WTC11 (cell line): ENCODE measurements at regions not wholly inside any gene's neighbourhood (a gene's known extent, or its start where the extent isn't known, plus 50 kb on each side); places are given as distances from the start of the nearest gene placed in this dataset.

ENCODE experiments used
- ATAC-seq: fragments of 200-7000 bp; cut with Tn5 transposase; 2 replicates; pipeline ENCODE4 v1.10.0; 2021; ENCODE audit warnings: mild to moderate bottlenecking, moderate library complexity
- CTCF ChIA-PET: fragments of 300-600 bp; sonication (Branson Sonifier 250); formaldehyde crosslinking; loops from one replicate; lab custom pipeline; 2021; ENCODE audit warnings: antibody characterized with exemption; lab: Charles Lee
- POLR2A ChIA-PET: fragments of 350-600 bp; sonication (Branson Sonifier 250); formaldehyde crosslinking; loops from one replicate; lab custom pipeline; 2021; ENCODE audit warnings: antibody characterized with exemption; lab: Charles Lee
- DNase-seq: peaks from one replicate; pipeline ENCODE4 v3.0.0; 2021; ENCODE audit warnings: low spot score
- H3K27ac Mint-ChIP-seq: 2 replicates; pipeline ENCODE4 v1.8.0; 2021; ENCODE audit warnings: mixed read lengths
- H3K27me3 Mint-ChIP-seq: 2 replicates; pipeline ENCODE4 v1.8.0; 2021; ENCODE audit warnings: low read depth, mild to moderate bottlenecking, moderate library complexity, mixed read lengths
- H3K36me3 Mint-ChIP-seq: 2 replicates; pipeline ENCODE4 v1.8.0; 2021; ENCODE audit warnings: mixed read lengths
- H3K4me1 Mint-ChIP-seq: 2 replicates; pipeline ENCODE4 v1.8.0; 2022; ENCODE audit warnings: mixed read lengths
- H3K4me3 Mint-ChIP-seq: 2 replicates; pipeline ENCODE4 v1.8.0; 2021; ENCODE audit warnings: mild to moderate bottlenecking, moderate library complexity, mixed read lengths
- H3K9me3 Mint-ChIP-seq: 2 replicates; pipeline ENCODE4 v1.8.0; 2021; ENCODE audit warnings: mixed read lengths
- CREB1 ChIP-seq: sonication (generic); formaldehyde crosslinking; IDR thresholded peaks from 2 replicates; pipeline ENCODE4 v1.8.0; 2023; ENCODE audit warnings: mild to moderate bottlenecking, missing genetic modification reagents
- CREM ChIP-seq: sonication (generic); formaldehyde crosslinking; IDR thresholded peaks from 2 replicates; pipeline ENCODE4 v1.8.1; 2022; ENCODE audit warnings: mild to moderate bottlenecking, missing genetic modification reagents, moderate library complexity
- ESRRA ChIP-seq: sonication (generic); formaldehyde crosslinking; IDR thresholded peaks from 2 replicates; pipeline ENCODE4 v1.8.1; 2022; ENCODE audit warnings: mild to moderate bottlenecking, missing genetic modification reagents, borderline replicate concordance
- FOXK1 ChIP-seq: sonication (generic); formaldehyde crosslinking; IDR thresholded peaks from 2 replicates; pipeline ENCODE4 v1.8.0; 2022; ENCODE audit warnings: mild to moderate bottlenecking, moderate library complexity, missing genetic modification reagents
- JAZF1 ChIP-seq: fragments of 250-450 bp; sonication (Bioruptor Pico); IDR thresholded peaks from 2 replicates; pipeline ENCODE4 v1.9.0; 2021; ENCODE audit warnings: moderate library complexity, mild to moderate bottlenecking, inconsistent platforms
- MXD4 ChIP-seq: fragments of 250-450 bp; sonication (Bioruptor Pico); IDR thresholded peaks from 2 replicates; pipeline ENCODE4 v1.8.0; 2021; ENCODE audit warnings: mild to moderate bottlenecking, moderate library complexity, borderline replicate concordance
- SMAD4 ChIP-seq: sonication (generic); formaldehyde crosslinking; IDR thresholded peaks from 2 replicates; pipeline ENCODE4 v1.8.0; 2022; ENCODE audit warnings: mild to moderate bottlenecking, missing genetic modification reagents
- TEAD4 ChIP-seq: sonication (generic); formaldehyde crosslinking; IDR thresholded peaks from 2 replicates; pipeline ENCODE4 v1.8.0; 2022; ENCODE audit warnings: mild to moderate bottlenecking, missing genetic modification reagents
- ZBTB21 ChIP-seq: sonication (generic); formaldehyde crosslinking; IDR thresholded peaks from 2 replicates; pipeline ENCODE4 v1.8.1; 2023; ENCODE audit warnings: mild to moderate bottlenecking, missing genetic modification reagents, borderline replicate concordance
- ZNF423 ChIP-seq: fragments of 250-450 bp; sonication (Bioruptor Pico); IDR thresholded peaks from 2 replicates; pipeline ENCODE4 v2.1.2; 2022; ENCODE audit warnings: mild to moderate bottlenecking, moderate library complexity
- TF ChIP-seq, protein P1 (sequence below): sonication (generic); formaldehyde crosslinking; IDR thresholded peaks from 2 replicates; pipeline ENCODE4 v1.8.0; 2023; ENCODE audit warnings: missing genetic modification reagents, mild to moderate bottlenecking, borderline replicate concordance
- TF ChIP-seq, protein P2 (sequence below): sonication (generic); formaldehyde crosslinking; IDR thresholded peaks from 2 replicates; pipeline ENCODE4 v1.8.1; 2023; ENCODE audit warnings: mild to moderate bottlenecking, missing genetic modification reagents
- TF ChIP-seq, protein P3 (sequence below): fragments of 250-450 bp; sonication (Bioruptor Pico); IDR thresholded peaks from 2 replicates; pipeline ENCODE4 v1.8.0; 2021; ENCODE audit warnings: mild to moderate bottlenecking
- TF ChIP-seq, protein P4 (sequence below): sonication (generic); formaldehyde crosslinking; IDR thresholded peaks from 2 replicates; pipeline ENCODE4 v1.8.1; 2023; ENCODE audit warnings: mild to moderate bottlenecking, missing genetic modification reagents
- TF ChIP-seq, protein P5 (sequence below): sonication (generic); formaldehyde crosslinking; IDR thresholded peaks from 2 replicates; pipeline ENCODE4 v1.8.0; 2022; ENCODE audit warnings: mild to moderate bottlenecking, missing genetic modification reagents
- TF ChIP-seq, protein P6 (sequence below): fragments of 200-600 bp; IDR thresholded peaks from 2 replicates; pipeline ENCODE4 v1.8.0; 2022; ENCODE audit warnings: antibody characterized with exemption
- TF ChIP-seq, protein P7 (sequence below): sonication (generic); formaldehyde crosslinking; IDR thresholded peaks from 2 replicates; pipeline ENCODE4 v1.8.1; 2023; ENCODE audit warnings: mild to moderate bottlenecking, missing genetic modification reagents, moderate library complexity

DNA sequence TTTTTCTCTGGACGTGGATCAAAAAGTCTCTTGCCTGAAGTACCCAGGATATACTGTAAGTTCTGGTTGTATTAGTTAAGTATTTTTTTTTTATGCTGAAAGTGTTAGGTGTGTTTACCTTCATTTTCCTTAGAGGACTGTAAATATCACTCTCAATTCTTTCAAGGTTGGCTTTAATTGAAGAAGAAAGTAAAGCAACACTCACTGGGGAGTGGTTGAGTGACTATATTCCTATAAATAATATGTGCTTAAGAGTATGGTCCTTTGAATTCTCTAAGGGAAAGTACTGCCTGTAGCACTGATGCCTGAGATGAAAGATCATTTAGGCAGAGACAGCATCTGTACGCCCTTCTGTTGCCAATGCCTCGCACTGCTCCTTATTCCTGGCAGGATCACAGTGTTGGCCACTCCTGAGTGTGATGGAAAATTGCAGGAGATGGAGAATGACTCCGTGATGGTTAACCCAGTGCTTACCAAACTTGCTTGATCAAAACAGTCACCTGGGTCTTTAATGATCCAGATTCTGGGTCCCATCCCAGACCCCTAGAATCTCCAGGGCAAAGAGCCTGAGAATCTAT lies 182.0 kb upstream of the MPDZ start (continued):
- TF ChIP-seq, protein P1, sequence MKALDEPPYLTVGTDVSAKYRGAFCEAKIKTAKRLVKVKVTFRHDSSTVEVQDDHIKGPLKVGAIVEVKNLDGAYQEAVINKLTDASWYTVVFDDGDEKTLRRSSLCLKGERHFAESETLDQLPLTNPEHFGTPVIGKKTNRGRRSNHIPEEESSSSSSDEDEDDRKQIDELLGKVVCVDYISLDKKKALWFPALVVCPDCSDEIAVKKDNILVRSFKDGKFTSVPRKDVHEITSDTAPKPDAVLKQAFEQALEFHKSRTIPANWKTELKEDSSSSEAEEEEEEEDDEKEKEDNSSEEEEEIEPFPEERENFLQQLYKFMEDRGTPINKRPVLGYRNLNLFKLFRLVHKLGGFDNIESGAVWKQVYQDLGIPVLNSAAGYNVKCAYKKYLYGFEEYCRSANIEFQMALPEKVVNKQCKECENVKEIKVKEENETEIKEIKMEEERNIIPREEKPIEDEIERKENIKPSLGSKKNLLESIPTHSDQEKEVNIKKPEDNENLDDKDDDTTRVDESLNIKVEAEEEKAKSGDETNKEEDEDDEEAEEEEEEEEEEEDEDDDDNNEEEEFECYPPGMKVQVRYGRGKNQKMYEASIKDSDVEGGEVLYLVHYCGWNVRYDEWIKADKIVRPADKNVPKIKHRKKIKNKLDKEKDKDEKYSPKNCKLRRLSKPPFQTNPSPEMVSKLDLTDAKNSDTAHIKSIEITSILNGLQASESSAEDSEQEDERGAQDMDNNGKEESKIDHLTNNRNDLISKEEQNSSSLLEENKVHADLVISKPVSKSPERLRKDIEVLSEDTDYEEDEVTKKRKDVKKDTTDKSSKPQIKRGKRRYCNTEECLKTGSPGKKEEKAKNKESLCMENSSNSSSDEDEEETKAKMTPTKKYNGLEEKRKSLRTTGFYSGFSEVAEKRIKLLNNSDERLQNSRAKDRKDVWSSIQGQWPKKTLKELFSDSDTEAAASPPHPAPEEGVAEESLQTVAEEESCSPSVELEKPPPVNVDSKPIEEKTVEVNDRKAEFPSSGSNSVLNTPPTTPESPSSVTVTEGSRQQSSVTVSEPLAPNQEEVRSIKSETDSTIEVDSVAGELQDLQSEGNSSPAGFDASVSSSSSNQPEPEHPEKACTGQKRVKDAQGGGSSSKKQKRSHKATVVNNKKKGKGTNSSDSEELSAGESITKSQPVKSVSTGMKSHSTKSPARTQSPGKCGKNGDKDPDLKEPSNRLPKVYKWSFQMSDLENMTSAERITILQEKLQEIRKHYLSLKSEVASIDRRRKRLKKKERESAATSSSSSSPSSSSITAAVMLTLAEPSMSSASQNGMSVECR (CRISPR knock-in tag): no peak
- TF ChIP-seq, protein P2, sequence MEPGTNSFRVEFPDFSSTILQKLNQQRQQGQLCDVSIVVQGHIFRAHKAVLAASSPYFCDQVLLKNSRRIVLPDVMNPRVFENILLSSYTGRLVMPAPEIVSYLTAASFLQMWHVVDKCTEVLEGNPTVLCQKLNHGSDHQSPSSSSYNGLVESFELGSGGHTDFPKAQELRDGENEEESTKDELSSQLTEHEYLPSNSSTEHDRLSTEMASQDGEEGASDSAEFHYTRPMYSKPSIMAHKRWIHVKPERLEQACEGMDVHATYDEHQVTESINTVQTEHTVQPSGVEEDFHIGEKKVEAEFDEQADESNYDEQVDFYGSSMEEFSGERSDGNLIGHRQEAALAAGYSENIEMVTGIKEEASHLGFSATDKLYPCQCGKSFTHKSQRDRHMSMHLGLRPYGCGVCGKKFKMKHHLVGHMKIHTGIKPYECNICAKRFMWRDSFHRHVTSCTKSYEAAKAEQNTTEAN: no peak
- TF ChIP-seq, all 79 proteins: peak for 0

DNA sequence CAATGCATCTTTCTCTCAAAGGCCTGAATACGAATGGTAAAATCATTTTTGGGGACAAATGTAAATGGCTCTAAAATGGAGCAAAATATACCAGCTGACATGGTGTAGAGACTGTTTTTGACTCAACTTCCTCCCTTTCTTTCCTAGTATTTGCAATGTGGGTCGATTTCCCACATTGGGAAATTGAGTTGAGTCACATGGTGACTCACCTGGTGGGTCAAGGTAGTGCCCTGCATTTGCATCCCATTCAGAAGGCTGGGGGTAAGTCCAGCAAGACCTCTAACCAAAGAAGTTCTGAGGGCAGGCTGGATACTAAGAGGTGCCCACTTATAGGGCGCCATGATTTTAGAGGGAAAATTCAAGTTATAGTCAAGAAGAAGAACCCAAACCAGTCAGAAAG lies 179.6 kb upstream of the MPDZ start:
- Mint-ChIP-seq H3K4me3 (no peak overlapping the region), H3K9me3 (peaks cover 5% of the 10 kb centered on the region)
- TF ChIP-seq FOXK1 (CRISPR knock-in tag): no peak
- TF ChIP-seq, protein P3, sequence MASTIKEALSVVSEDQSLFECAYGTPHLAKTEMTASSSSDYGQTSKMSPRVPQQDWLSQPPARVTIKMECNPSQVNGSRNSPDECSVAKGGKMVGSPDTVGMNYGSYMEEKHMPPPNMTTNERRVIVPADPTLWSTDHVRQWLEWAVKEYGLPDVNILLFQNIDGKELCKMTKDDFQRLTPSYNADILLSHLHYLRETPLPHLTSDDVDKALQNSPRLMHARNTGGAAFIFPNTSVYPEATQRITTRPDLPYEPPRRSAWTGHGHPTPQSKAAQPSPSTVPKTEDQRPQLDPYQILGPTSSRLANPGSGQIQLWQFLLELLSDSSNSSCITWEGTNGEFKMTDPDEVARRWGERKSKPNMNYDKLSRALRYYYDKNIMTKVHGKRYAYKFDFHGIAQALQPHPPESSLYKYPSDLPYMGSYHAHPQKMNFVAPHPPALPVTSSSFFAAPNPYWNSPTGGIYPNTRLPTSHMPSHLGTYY (CRISPR knock-in tag): no peak
- TF ChIP-seq, protein P4, sequence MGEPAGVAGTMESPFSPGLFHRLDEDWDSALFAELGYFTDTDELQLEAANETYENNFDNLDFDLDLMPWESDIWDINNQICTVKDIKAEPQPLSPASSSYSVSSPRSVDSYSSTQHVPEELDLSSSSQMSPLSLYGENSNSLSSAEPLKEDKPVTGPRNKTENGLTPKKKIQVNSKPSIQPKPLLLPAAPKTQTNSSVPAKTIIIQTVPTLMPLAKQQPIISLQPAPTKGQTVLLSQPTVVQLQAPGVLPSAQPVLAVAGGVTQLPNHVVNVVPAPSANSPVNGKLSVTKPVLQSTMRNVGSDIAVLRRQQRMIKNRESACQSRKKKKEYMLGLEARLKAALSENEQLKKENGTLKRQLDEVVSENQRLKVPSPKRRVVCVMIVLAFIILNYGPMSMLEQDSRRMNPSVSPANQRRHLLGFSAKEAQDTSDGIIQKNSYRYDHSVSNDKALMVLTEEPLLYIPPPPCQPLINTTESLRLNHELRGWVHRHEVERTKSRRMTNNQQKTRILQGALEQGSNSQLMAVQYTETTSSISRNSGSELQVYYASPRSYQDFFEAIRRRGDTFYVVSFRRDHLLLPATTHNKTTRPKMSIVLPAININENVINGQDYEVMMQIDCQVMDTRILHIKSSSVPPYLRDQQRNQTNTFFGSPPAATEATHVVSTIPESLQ (CRISPR knock-in tag): no peak
- TF ChIP-seq, protein P5, sequence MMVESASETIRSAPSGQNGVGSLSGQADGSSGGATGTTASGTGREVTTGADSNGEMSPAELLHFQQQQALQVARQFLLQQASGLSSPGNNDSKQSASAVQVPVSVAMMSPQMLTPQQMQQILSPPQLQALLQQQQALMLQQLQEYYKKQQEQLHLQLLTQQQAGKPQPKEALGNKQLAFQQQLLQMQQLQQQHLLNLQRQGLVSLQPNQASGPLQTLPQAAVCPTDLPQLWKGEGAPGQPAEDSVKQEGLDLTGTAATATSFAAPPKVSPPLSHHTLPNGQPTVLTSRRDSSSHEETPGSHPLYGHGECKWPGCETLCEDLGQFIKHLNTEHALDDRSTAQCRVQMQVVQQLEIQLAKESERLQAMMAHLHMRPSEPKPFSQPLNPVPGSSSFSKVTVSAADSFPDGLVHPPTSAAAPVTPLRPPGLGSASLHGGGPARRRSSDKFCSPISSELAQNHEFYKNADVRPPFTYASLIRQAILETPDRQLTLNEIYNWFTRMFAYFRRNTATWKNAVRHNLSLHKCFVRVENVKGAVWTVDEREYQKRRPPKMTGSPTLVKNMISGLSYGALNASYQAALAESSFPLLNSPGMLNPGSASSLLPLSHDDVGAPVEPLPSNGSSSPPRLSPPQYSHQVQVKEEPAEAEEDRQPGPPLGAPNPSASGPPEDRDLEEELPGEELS (CRISPR knock-in tag): no peak
- no peak for TF ChIP-seq SMAD4 (CRISPR knock-in tag)
- TF ChIP-seq JAZF1 (CRISPR knock-in tag): no peak
- no peak for TF ChIP-seq MXD4 (CRISPR knock-in tag)
- TF ChIP-seq ZNF423 (CRISPR knock-in tag): no peak
- TF ChIP-seq, protein P6, sequence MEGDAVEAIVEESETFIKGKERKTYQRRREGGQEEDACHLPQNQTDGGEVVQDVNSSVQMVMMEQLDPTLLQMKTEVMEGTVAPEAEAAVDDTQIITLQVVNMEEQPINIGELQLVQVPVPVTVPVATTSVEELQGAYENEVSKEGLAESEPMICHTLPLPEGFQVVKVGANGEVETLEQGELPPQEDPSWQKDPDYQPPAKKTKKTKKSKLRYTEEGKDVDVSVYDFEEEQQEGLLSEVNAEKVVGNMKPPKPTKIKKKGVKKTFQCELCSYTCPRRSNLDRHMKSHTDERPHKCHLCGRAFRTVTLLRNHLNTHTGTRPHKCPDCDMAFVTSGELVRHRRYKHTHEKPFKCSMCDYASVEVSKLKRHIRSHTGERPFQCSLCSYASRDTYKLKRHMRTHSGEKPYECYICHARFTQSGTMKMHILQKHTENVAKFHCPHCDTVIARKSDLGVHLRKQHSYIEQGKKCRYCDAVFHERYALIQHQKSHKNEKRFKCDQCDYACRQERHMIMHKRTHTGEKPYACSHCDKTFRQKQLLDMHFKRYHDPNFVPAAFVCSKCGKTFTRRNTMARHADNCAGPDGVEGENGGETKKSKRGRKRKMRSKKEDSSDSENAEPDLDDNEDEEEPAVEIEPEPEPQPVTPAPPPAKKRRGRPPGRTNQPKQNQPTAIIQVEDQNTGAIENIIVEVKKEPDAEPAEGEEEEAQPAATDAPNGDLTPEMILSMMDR: no peak
- no peak for TF ChIP-seq CREM
- TF ChIP-seq, protein P7, sequence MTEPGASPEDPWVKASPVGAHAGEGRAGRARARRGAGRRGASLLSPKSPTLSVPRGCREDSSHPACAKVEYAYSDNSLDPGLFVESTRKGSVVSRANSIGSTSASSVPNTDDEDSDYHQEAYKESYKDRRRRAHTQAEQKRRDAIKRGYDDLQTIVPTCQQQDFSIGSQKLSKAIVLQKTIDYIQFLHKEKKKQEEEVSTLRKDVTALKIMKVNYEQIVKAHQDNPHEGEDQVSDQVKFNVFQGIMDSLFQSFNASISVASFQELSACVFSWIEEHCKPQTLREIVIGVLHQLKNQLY (CRISPR knock-in tag): no peak
- TF ChIP-seq CREB1 (CRISPR knock-in tag): no peak
- no peak for TF ChIP-seq ESRRA (CRISPR knock-in tag)
- TF ChIP-seq ZBTB21 (CRISPR knock-in tag): no peak
- no peak for TF ChIP-seq TEAD4 (CRISPR knock-in tag)
- TF ChIP-seq, all 79 proteins: peak for 0
- ChIA-PET CTCF (no interaction called here), POLR2A (interaction anchor here (0.7 kb wide), 1 partner anchor 98 kb away, joined by 3 read pairs; no protein-coding TSS in a partner anchor)
- H3K27me3 Mint-ChIP-seq: no peaks in the 10 kb centered on the region
- ATAC-seq (no peak), DNase-seq (no peak)
- H3K36me3 Mint-ChIP-seq: no peaks in the 10 kb centered on the region
- H3K4me1 Mint-ChIP-seq: no peaks in the 10 kb centered on the region
- H3K27ac Mint-ChIP-seq: no peak overlapping the region
